SIG-M5 treated with dmso at 0.1 percent for 504 hours (cell line): ENCODE measurements at regions not wholly inside any gene's neighbourhood (a gene's known extent, or its start where the extent isn't known, plus 50 kb on each side); places are given as distances from the start of the nearest gene placed in this dataset.
A peak's percentile ranks its signal among the peaks of the same experiment; 100 is the strongest.

Experiments used
- DNase-seq: peaks from one replicate; lab custom pipeline; 2025; ENCODE audit not compliant: unreplicated experiment; lab: John Stamatoyannopoulos, UW

GRCh38 chr6:139695361-139695760, 320.9 kb upstream of the CITED2 start:
- no peak for DNase-seq

GRCh38 chr6:139693735-139694134, 319.3 kb upstream of the CITED2 start:
- DNase-seq, result no peak

- no peak for DNase-seq
Measured at GRCh38 chr6:139690007-139690406, 315.6 kb upstream of the CITED2 start.

GRCh38 chr6:139687055-139687454, 312.6 kb upstream of the CITED2 start:
- DNase-seq, result no peak

GRCh38 chr6:139686308-139686707, 311.9 kb upstream of the CITED2 start:
- no peak for DNase-seq

- no peak for DNase-seq
Measured at GRCh38 chr6:139685009-139685408, 310.6 kb upstream of the CITED2 start.

- no peak for DNase-seq
Measured at GRCh38 chr6:139680819-139681218, 306.4 kb upstream of the CITED2 start.

GRCh38 chr6:139679516-139680179, 305.2 kb upstream of the CITED2 start:
- DNase-seq, result peak; percentile 77

- DNase-seq, result no peak
Measured at GRCh38 chr6:139676718-139677117, 302.3 kb upstream of the CITED2 start.

GRCh38 chr6:139666284-139666683, 291.8 kb upstream of the CITED2 start:
- no peak for DNase-seq

- DNase-seq, result no peak
Measured at GRCh38 chr6:139663996-139664395, 289.5 kb upstream of the CITED2 start.

- no peak for DNase-seq
Measured at GRCh38 chr6:139659711-139660110, 285.3 kb upstream of the CITED2 start.

GRCh38 chr6:139659196-139659595, 284.7 kb upstream of the CITED2 start:
- no peak for DNase-seq

- DNase-seq, result no peak
Measured at GRCh38 chr6:139657119-139657518, 282.7 kb upstream of the CITED2 start.

GRCh38 chr6:139655783-139656705, 281.6 kb upstream of the CITED2 start:
- DNase-seq, result peak; percentile 16

- no peak for DNase-seq
Measured at GRCh38 chr6:139654888-139655782, 280.7 kb upstream of the CITED2 start.

GRCh38 chr6:139654309-139654708, 279.9 kb upstream of the CITED2 start:
- no peak for DNase-seq

GRCh38 chr6:139653111-139653510, 278.7 kb upstream of the CITED2 start:
- DNase-seq, result no peak

GRCh38 chr6:139650941-139651340, 276.5 kb upstream of the CITED2 start:
- no peak for DNase-seq

- no peak for DNase-seq
Measured at GRCh38 chr6:139649732-139650131, 275.3 kb upstream of the CITED2 start.

- DNase-seq, result no peak
Measured at GRCh38 chr6:139649128-139649527, 274.7 kb upstream of the CITED2 start.
